ENCODE measurements at regions not wholly inside any gene's neighbourhood (a gene's known extent, or its start where the extent isn't known, plus 50 kb on each side); places are given as distances from the start of the nearest gene placed in this dataset.

- Histone ChIP-seq H3K27ac (no peak overlapping the region), H3K4me1 (replicated peaks) (no peaks in the 10 kb centered on the region), H3K9me3 (no peaks in the 10 kb centered on the region), H3K27me3 (replicated peaks; ENCODE audit: insufficient read depth) (no peaks in the 10 kb centered on the region), H3K36me3 (no peaks in the 10 kb centered on the region), H3K4me3 (no peak overlapping the region)
- WGBS: 96% methylated on average over 8 of the region's 8 CpGs
- no peak for DNase-seq (ENCODE audit: low spot score)
- intact Hi-C loops (cut with DNase I): no loop called here
- no peak for TF ChIP-seq POLR2A (IDR thresholded peaks at IDR 0.05)
- TF ChIP-seq, protein P1, sequence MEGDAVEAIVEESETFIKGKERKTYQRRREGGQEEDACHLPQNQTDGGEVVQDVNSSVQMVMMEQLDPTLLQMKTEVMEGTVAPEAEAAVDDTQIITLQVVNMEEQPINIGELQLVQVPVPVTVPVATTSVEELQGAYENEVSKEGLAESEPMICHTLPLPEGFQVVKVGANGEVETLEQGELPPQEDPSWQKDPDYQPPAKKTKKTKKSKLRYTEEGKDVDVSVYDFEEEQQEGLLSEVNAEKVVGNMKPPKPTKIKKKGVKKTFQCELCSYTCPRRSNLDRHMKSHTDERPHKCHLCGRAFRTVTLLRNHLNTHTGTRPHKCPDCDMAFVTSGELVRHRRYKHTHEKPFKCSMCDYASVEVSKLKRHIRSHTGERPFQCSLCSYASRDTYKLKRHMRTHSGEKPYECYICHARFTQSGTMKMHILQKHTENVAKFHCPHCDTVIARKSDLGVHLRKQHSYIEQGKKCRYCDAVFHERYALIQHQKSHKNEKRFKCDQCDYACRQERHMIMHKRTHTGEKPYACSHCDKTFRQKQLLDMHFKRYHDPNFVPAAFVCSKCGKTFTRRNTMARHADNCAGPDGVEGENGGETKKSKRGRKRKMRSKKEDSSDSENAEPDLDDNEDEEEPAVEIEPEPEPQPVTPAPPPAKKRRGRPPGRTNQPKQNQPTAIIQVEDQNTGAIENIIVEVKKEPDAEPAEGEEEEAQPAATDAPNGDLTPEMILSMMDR (IDR thresholded peaks at IDR 0.05): no peak
- no peak for TF ChIP-seq POLR2AphosphoS5 (IDR thresholded peaks at IDR 0.05)
These were observed 140.2 kb upstream of the NDUFV2 start for GRCh38 chr18:8962192-8962779.

GRCh38 chr18:8962855-8963635 is 139.5 kb upstream of the NDUFV2 start:
- intact Hi-C loops (cut with DNase I): no loop called here
- TF ChIP-seq POLR2AphosphoS5 (IDR thresholded peaks at IDR 0.05): no peak
- TF ChIP-seq, protein P1 (IDR thresholded peaks at IDR 0.05): no peak
- no peak for TF ChIP-seq POLR2A (IDR thresholded peaks at IDR 0.05)
- no peak for DNase-seq (ENCODE audit: low spot score)
- Histone ChIP-seq H3K9me3 (no peaks in the 10 kb centered on the region), H3K27me3 (replicated peaks; ENCODE audit: insufficient read depth) (no peaks in the 10 kb centered on the region), H3K4me3 (no peak overlapping the region), H3K4me1 (replicated peaks) (no peaks in the 10 kb centered on the region), H3K27ac (no peak overlapping the region), H3K36me3 (no peaks in the 10 kb centered on the region)
- 83% methylated on average over 8 of the region's 8 CpGs for WGBS

DNA sequence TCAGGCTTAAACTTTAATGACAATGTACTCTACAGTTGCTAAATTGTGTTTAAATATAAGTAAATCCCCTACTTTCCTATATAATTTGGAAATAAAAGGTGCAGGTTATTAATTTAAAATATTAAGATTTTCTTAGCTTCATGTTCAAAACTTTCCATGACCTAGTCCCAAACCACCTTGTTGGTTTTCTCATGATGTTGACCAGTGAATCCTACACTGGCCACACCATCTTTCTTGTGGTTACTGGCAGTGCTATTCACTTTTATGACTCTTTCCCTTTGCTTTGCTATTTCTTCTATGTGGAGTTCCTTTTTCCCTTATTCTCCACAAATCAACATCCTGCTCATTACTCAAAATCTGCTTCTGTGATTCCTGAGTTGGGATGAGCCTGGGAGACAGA is 138.6 kb upstream of the NDUFV2 start:
- no peak for TF ChIP-seq POLR2A (IDR thresholded peaks at IDR 0.05)
- TF ChIP-seq, protein P1 (IDR thresholded peaks at IDR 0.05): no peak
- no peak for TF ChIP-seq POLR2AphosphoS5 (IDR thresholded peaks at IDR 0.05)
- H3K4me3 ChIP-seq: no peak overlapping the region

GRCh38 chr18:8965398-8965797 is 137.1 kb upstream of the NDUFV2 start:
- no peak overlapping the region for H3K27ac ChIP-seq
- H3K4me3 ChIP-seq: no peak overlapping the region
- H3K36me3 ChIP-seq: no peaks in the 10 kb centered on the region
- no peaks in the 10 kb centered on the region for H3K4me1 ChIP-seq (replicated peaks)
- no peaks in the 10 kb centered on the region for H3K9me3 ChIP-seq
- DNase-seq (ENCODE audit: low spot score): no peak
- intact Hi-C loops (cut with DNase I): no loop called here
- 75% methylated on average over 8 of the region's 8 CpGs for WGBS
- TF ChIP-seq POLR2A (IDR thresholded peaks at IDR 0.05) (no peak), POLR2AphosphoS5 (IDR thresholded peaks at IDR 0.05) (no peak)
- TF ChIP-seq, protein P1 (IDR thresholded peaks at IDR 0.05): no peak
- H3K27me3 ChIP-seq (replicated peaks; ENCODE audit: insufficient read depth): no peaks in the 10 kb centered on the region

More for the DNA sequence above, 138.6 kb upstream of the NDUFV2 start:
- Histone ChIP-seq H3K27me3 (replicated peaks; ENCODE audit: insufficient read depth) (no peaks in the 10 kb centered on the region), H3K36me3 (no peaks in the 10 kb centered on the region), H3K4me1 (replicated peaks) (no peaks in the 10 kb centered on the region), H3K27ac (no peak overlapping the region), H3K9me3 (no peaks in the 10 kb centered on the region)
- intact Hi-C loops (cut with DNase I): no loop called here
- DNase-seq (ENCODE audit: low spot score): no peak

- no peaks in the 10 kb centered on the region for H3K4me1 ChIP-seq (replicated peaks)
- H3K27me3 ChIP-seq (replicated peaks; ENCODE audit: insufficient read depth): no peaks in the 10 kb centered on the region
- WGBS: 86% methylated on average over 3 of the region's 3 CpGs
- intact Hi-C loops (cut with DNase I): no loop called here
- no peaks in the 10 kb centered on the region for H3K36me3 ChIP-seq
- no peaks in the 10 kb centered on the region for H3K9me3 ChIP-seq
- TF ChIP-seq POLR2A (IDR thresholded peaks at IDR 0.05): no peak
- TF ChIP-seq POLR2AphosphoS5 (IDR thresholded peaks at IDR 0.05): no peak
- TF ChIP-seq, protein P1 (IDR thresholded peaks at IDR 0.05): no peak
- no peak overlapping the region for H3K4me3 ChIP-seq
- DNase-seq (ENCODE audit: low spot score): no peak
- no peak overlapping the region for H3K27ac ChIP-seq
These were observed 135.7 kb upstream of the NDUFV2 start for GRCh38 chr18:8966821-8967220.

Measured in prostate gland (tissue), 2 donors.